ENCODE measurements at regions not wholly inside any gene's neighbourhood (a gene's known extent, or its start where the extent isn't known, plus 50 kb on each side); places are given as distances from the start of the nearest gene placed in this dataset.

- DNase-seq: no peak
- no peak for ATAC-seq
- intact Hi-C loops (cut with DNase I): no loop called here
These were observed 75.5 kb downstream of the HMX1 start for GRCh38 chr4:8796096-8796495.

GRCh38 chr4:8795140-8795539, 76.5 kb downstream of the HMX1 start:
- ATAC-seq: no peak
- DNase-seq: no peak
- intact Hi-C loops (cut with DNase I): no loop called here

GRCh38 chr4:8794491-8794890, 77.1 kb downstream of the HMX1 start:
- no peak for DNase-seq
- no peak for ATAC-seq
- intact Hi-C loops (cut with DNase I): no loop called here

GRCh38 chr4:8793571-8794160, 78.0 kb downstream of the HMX1 start:
- intact Hi-C loops (cut with DNase I): no loop called here
- ATAC-seq (no peak), DNase-seq (no peak)

- DNase-seq (no peak), ATAC-seq (no peak)
- intact Hi-C loops (cut with DNase I): no loop called here
These were observed 79.1 kb downstream of the HMX1 start for GRCh38 chr4:8792491-8792890.

GRCh38 chr4:8791609-8792008, 80.0 kb downstream of the HMX1 start:
- ATAC-seq: no peak
- no peak for DNase-seq
- intact Hi-C loops (cut with DNase I): no loop called here

- intact Hi-C loops (cut with DNase I): no loop called here
These were observed 80.9 kb downstream of the HMX1 start for GRCh38 chr4:8790749-8791148.

GRCh38 chr4:8788174-8788573, 83.5 kb downstream of the HMX1 start:
- DNase-seq (no peak), ATAC-seq (no peak)
- intact Hi-C loops (cut with DNase I): no loop called here

More at GRCh38 chr4:8790749-8791148, 80.9 kb downstream of the HMX1 start:
- DNase-seq: no peak
- no peak for ATAC-seq

- intact Hi-C loops (cut with DNase I): no loop called here
- ATAC-seq (no peak), DNase-seq (no peak)
These were observed 85.5 kb downstream of the HMX1 start for GRCh38 chr4:8786166-8786565.

- intact Hi-C loops (cut with DNase I): no loop called here
- ATAC-seq: no peak
- DNase-seq: no peak
These were observed 85.9 kb downstream of the HMX1 start for GRCh38 chr4:8785656-8786142.

GRCh38 chr4:8783736-8784135, 87.9 kb downstream of the HMX1 start:
- no peak for DNase-seq
- intact Hi-C loops (cut with DNase I): no loop called here
- no peak for ATAC-seq

GRCh38 chr4:8782135-8782534, 89.5 kb downstream of the HMX1 start:
- intact Hi-C loops (cut with DNase I): no loop called here
- no peak for ATAC-seq
- DNase-seq: no peak

GRCh38 chr4:8781641-8782040, 90.0 kb downstream of the HMX1 start:
- no peak for ATAC-seq

GRCh38 chr4:8780596-8781368, 90.9 kb downstream of the HMX1 start:
- intact Hi-C loops (cut with DNase I): no loop called here
- DNase-seq (no peak), ATAC-seq (no peak)

More at GRCh38 chr4:8781641-8782040, 90.0 kb downstream of the HMX1 start:
- intact Hi-C loops (cut with DNase I): no loop called here
- no peak for DNase-seq

GRCh38 chr4:8780086-8780485, 91.6 kb downstream of the HMX1 start:
- ATAC-seq (no peak), DNase-seq (no peak)
- intact Hi-C loops (cut with DNase I): no loop called here

- intact Hi-C loops (cut with DNase I): no loop called here
- DNase-seq (no peak), ATAC-seq (no peak)
These were observed 92.1 kb downstream of the HMX1 start for GRCh38 chr4:8779490-8779932.

GRCh38 chr4:8778760-8779159, 92.9 kb downstream of the HMX1 start:
- ATAC-seq (no peak), DNase-seq (no peak)
- intact Hi-C loops (cut with DNase I): no loop called here

- intact Hi-C loops (cut with DNase I): no loop called here
- no peak for DNase-seq
- no peak for ATAC-seq
These were observed 93.3 kb downstream of the HMX1 start for GRCh38 chr4:8778291-8778690.

- intact Hi-C loops (cut with DNase I): no loop called here
- no peak for ATAC-seq
- DNase-seq: no peak
These were observed 94.1 kb downstream of the HMX1 start for GRCh38 chr4:8777320-8778196.

GRCh38 chr4:8776366-8776765, 95.3 kb downstream of the HMX1 start:
- ATAC-seq (no peak), DNase-seq (peak; percentile 5)
- intact Hi-C loops (cut with DNase I): no loop called here

All from left cardiac atrium (tissue), 4 donors.